ENCODE measurements at regions not wholly inside any gene's neighbourhood (a gene's known extent, or its start where the extent isn't known, plus 50 kb on each side); places are given as distances from the start of the nearest gene placed in this dataset.

- no peak overlapping the region for H3K27ac ChIP-seq
- 74 to 86% (median 81%) methylated on average over 7 of the region's 7 CpGs for WGBS, 4 donors
- H3K36me3 ChIP-seq (replicated peaks in 1 of 2), result no peaks in the 10 kb centered on the region
- intact Hi-C loops (cut with DNase I), result no loop called here
- no peak overlapping the region for H3K4me3 ChIP-seq
- DNase-seq, result no peak
- TF ChIP-seq, protein P1, sequence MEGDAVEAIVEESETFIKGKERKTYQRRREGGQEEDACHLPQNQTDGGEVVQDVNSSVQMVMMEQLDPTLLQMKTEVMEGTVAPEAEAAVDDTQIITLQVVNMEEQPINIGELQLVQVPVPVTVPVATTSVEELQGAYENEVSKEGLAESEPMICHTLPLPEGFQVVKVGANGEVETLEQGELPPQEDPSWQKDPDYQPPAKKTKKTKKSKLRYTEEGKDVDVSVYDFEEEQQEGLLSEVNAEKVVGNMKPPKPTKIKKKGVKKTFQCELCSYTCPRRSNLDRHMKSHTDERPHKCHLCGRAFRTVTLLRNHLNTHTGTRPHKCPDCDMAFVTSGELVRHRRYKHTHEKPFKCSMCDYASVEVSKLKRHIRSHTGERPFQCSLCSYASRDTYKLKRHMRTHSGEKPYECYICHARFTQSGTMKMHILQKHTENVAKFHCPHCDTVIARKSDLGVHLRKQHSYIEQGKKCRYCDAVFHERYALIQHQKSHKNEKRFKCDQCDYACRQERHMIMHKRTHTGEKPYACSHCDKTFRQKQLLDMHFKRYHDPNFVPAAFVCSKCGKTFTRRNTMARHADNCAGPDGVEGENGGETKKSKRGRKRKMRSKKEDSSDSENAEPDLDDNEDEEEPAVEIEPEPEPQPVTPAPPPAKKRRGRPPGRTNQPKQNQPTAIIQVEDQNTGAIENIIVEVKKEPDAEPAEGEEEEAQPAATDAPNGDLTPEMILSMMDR (IDR thresholded peaks at IDR 0.05), result no peak
- TF ChIP-seq POLR2A (IDR thresholded peaks at IDR 0.05), result no peak
- no peaks in the 10 kb centered on the region for H3K27me3 ChIP-seq
- H3K4me1 ChIP-seq (replicated peaks in 1 of 2), result no peaks in the 10 kb centered on the region
- no peaks in the 10 kb centered on the region for H3K9me3 ChIP-seq (replicated peaks in 1 of 3)
Measured at GRCh38 chr4:85369703-85370380, 105.1 kb upstream of the ARHGAP24 start.

GRCh38 chr4:85370400-85371032 lies 104.4 kb upstream of the ARHGAP24 start:
- H3K27me3 ChIP-seq, result no peaks in the 10 kb centered on the region
- H3K4me3 ChIP-seq, result no peak overlapping the region
- intact Hi-C loops (cut with DNase I), result no loop called here
- H3K9me3 ChIP-seq (replicated peaks in 1 of 3), result no peaks in the 10 kb centered on the region
- peak; percentile 20 to 55 (median 28) for DNase-seq
- no peak overlapping the region for H3K27ac ChIP-seq
- H3K4me1 ChIP-seq (replicated peaks in 1 of 2), result no peaks in the 10 kb centered on the region
- no peaks in the 10 kb centered on the region for H3K36me3 ChIP-seq (replicated peaks in 1 of 2)
- 48 to 71% (median 59%) methylated on average over 5 of the region's 5 CpGs for WGBS, 4 donors
- TF ChIP-seq POLR2A (IDR thresholded peaks at IDR 0.05), result no peak
- TF ChIP-seq, protein P1 (IDR thresholded peaks at IDR 0.05), result peak; percentile 26 to 65 (median 49)

DNA sequence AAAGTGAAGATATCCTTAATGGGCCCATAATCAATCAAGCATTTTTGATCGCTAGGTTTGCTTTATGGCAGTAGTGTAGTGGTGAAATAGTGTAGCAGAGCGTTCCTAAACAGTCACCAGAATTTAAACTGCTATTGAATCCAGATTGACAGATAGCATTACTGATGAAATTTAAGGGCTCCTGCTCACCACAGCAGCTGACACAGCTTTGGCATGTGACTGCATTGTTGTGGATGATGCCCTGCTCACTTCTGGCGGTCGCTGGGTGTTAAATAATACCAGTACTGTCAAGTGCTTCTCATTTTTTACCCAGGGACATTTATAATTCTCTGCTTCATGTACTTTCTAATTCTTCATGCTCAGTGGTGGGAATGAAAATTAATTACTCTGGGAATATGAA lies 102.0 kb upstream of the ARHGAP24 start:
- Histone ChIP-seq H3K4me3 (no peak overlapping the region), H3K36me3 (replicated peaks in 1 of 2) (no peaks in the 10 kb centered on the region), H3K27me3 (no peaks in the 10 kb centered on the region), H3K27ac (no peak overlapping the region), H3K4me1 (replicated peaks in 1 of 2) (no peaks in the 10 kb centered on the region), H3K9me3 (replicated peaks in 1 of 3) (no peaks in the 10 kb centered on the region)
- TF ChIP-seq, protein P1 (IDR thresholded peaks at IDR 0.05), result no peak
- TF ChIP-seq POLR2A (IDR thresholded peaks at IDR 0.05), result no peak
- WGBS, 4 donors, result 75 to 84% (median 78%) methylated on average over 4 of the region's 4 CpGs
- intact Hi-C loops (cut with DNase I), result no loop called here
- DNase-seq, result no peak

DNA sequence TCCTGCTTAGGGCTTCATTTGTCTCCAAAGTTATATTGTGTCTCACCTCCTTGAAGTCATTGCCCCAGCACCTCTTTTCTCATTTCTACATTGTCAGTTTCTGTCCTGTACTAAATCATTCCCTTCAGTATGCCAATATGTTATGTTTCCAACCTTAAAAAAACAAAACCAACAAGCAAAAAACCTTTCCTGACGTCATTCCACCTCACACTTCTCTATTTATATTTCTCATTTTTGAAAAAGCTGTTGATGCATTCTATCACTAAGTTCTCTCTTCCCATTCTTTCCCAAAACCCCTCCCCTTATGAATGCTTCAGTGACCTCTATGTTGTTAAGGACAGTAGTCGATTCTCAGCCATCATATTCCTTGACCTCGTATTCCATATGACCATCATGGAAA lies 98.7 kb upstream of the ARHGAP24 start:
- WGBS, 4 donors, result 70 to 85% (median 76%) methylated on average over 3 of the region's 3 CpGs
- Histone ChIP-seq H3K36me3 (replicated peaks in 1 of 2) (no peaks in the 10 kb centered on the region), H3K27ac (no peak overlapping the region), H3K4me3 (no peak overlapping the region), H3K9me3 (replicated peaks in 1 of 3) (no peaks in the 10 kb centered on the region), H3K4me1 (replicated peaks in 1 of 2) (no peaks in the 10 kb centered on the region), H3K27me3 (no peaks in the 10 kb centered on the region)
- DNase-seq, result no peak
- intact Hi-C loops (cut with DNase I), result no loop called here
- TF ChIP-seq POLR2A (IDR thresholded peaks at IDR 0.05), result no peak
- TF ChIP-seq, protein P1 (IDR thresholded peaks at IDR 0.05), result no peak
